Urothelium cell line (cell line): ENCODE measurements at regions not wholly inside any gene's neighbourhood (a gene's known extent, or its start where the extent isn't known, plus 50 kb on each side); places are given as distances from the start of the nearest gene placed in this dataset.

Experiments
- DNase-seq: peaks from one replicate; pipeline ENCODE4 v3.0.0; 2011; ENCODE audit warnings: low spot score, mixed read lengths
- FAIRE-seq: peaks from 2 replicates; lab custom pipeline; 2011; peaks lifted over from hg19 to GRCh38; lab: Jason Lieb, UNC

DNA sequence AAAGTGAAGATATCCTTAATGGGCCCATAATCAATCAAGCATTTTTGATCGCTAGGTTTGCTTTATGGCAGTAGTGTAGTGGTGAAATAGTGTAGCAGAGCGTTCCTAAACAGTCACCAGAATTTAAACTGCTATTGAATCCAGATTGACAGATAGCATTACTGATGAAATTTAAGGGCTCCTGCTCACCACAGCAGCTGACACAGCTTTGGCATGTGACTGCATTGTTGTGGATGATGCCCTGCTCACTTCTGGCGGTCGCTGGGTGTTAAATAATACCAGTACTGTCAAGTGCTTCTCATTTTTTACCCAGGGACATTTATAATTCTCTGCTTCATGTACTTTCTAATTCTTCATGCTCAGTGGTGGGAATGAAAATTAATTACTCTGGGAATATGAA lies 102.0 kb upstream of the ARHGAP24 start:
- no peak for FAIRE-seq
- no peak for DNase-seq

- FAIRE-seq = no peak
Observed at GRCh38 chr4:85376285-85376684, 98.7 kb upstream of the ARHGAP24 start.

DNA sequence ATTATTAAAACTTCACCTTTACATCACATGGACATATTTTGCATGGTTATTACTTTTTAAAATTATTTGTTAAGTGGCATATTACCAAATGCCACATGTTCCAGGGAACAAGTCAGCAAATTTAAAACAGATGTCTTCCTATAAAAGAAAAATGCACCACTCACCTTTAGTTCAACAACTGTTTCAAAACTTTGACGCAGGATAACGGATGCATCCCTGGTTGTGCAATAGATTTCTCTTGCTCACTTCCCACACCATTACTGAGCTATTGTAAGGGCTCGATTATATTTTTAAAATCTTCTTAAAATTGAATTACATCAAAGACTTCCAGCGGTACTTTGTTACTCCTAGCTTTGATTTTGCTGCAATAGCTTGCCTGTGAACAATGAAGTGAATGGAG lies 93.0 kb upstream of the ARHGAP24 start:
- no peak for DNase-seq

More at GRCh38 chr4:85376285-85376684, 98.7 kb upstream of the ARHGAP24 start:
- no peak for DNase-seq

DNA sequence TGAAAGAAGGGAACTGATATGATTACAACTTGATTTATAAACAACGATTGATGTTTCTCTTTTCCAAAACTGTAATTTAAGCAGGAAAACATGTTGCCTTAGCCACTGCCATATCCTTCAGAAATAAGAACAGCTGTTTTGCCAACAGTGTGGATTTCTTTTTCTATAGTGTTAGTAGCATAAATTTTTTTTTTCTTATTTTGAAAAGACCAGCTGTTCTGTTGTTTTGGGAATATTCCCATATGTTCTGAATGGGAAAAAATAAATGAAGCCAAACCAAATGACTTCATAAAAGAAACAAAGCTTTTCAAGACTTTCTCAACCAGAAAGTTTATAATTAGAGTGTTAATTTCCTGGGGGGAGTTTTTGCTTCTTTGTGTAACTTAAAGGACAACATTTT lies 83.9 kb upstream of the ARHGAP24 start:
- FAIRE-seq = no peak
- no peak for DNase-seq

More for the DNA sequence above, 93.0 kb upstream of the ARHGAP24 start:
- FAIRE-seq = no peak

- DNase-seq = no peak
- no peak for FAIRE-seq
Observed at GRCh38 chr4:85391589-85392410, 83.2 kb upstream of the ARHGAP24 start.

GRCh38 chr4:85393201-85393600 lies 81.7 kb upstream of the ARHGAP24 start:
- no peak for FAIRE-seq
- DNase-seq = no peak

DNA sequence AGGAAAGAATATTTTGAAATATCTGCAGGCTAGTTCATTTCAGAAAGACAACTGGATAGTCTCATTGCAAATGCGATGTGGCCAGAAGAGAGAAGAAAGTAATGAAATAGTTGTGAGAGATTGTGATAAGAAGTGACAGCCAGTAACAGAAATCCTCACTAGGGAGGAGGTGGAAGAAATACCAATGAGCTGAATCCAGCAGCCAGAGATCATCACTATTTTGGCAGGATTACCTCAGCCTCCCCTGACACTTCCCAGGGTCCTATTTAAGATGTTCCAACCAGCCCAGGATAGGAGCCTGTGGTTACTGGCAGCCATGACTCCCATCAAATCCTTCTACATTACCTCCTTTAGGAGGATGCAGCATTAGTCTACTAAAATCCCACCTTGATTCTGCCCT lies 76.7 kb upstream of the ARHGAP24 start:
- no peak for DNase-seq
- no peak for FAIRE-seq

- no peak for DNase-seq
- no peak for FAIRE-seq
Observed at GRCh38 chr4:85399270-85399669, 75.7 kb upstream of the ARHGAP24 start.

DNA sequence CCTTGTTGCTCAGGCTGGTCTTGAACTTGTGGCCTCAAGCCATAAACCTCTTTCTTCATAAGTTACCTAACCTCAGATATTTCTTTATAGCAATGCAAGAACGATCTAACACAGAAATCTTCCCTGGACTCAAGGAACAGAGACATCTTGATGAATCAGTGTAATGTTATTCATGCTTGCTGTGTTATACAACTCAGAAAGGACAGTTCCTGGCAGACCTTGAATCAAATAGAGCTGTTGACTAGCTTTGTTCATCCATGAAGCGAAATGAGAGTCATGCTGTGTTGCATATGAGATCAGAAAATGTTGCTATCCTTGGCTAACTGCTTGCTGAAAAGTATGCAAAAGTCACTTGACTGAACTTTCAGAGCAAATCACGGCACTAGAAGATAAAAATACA lies 72.6 kb upstream of the ARHGAP24 start:
- no peak for DNase-seq
- no peak for FAIRE-seq

DNA sequence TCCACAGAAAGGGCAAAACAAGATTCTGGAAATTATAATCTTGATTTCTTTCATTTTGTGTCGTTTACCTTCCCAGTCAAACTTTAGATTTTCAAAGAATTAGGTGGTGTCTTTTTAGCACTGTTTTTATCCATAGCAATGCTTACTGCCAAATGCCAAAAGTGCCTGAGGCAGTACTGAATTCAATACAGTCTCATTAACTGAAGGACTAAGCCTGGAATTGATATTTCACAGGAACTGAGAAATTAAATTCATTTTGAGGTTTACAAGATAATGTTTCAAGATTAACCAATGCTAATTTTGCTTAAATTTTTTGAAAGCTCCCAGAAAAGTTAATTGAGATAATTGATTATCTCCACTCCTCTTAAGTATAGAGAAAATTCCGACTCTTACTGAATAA lies 68.8 kb upstream of the ARHGAP24 start:
- DNase-seq (no peak), FAIRE-seq (no peak)

DNA sequence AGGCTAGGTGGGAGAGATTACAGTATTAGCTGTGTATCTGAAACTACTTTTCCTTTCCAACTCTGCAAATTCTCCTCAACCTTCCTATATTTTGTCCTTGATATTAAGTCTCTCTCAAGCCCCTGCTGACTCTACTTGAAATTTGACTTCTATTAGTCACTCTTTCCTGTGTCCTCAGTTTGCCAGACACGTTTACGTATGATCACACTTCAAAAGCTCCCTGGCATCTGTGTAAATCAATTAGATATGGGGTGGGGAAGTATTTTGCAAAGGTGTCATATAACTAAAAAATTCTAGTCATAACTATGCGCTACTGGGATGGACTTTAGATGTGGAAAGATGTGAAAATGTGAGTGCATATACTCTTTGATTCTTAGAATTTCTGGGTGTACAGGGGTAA lies 67.4 kb upstream of the ARHGAP24 start:
- DNase-seq (no peak), FAIRE-seq (no peak)

DNA sequence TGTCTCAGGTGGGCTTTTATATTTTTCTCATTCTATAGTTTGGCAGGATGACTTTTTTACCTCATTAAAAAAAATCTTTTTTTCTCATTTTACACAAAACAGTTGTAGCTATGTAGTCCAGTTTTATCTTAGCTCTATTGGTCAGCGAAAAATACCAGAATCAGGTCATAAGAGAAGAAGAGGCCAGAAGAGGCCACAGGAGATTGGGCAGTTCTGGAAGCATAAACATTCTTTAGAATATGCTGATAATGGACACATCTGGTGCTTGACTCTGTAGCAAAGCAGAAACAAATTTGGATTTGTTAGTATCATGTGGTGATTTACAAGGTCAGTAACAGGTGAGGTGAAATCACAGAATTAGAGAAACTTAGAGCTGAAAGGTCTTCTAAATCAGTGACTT lies 66.6 kb upstream of the ARHGAP24 start:
- FAIRE-seq (no peak), DNase-seq (no peak)

GRCh38 chr4:85409251-85409650 lies 65.7 kb upstream of the ARHGAP24 start:
- DNase-seq (no peak), FAIRE-seq (no peak)

DNA sequence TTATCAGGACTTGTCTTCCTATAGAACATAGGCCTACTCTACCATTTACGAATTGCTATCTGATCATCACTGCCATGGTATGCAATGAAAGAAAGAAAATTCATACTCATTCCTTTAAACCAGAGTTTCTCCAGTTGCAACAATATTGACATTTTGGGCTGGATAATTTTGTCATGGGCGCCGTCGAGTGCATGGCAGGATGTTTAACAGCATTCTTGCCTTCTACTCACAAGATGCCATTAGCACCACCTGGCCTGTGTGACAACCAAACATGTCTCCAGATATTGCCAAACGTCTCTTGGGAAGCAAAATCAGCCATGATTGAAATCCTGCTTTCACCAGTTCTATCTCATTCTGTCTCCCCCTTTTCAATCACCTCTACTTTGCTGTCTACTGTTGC lies 63.6 kb upstream of the ARHGAP24 start:
- DNase-seq (no peak), FAIRE-seq (no peak)

GRCh38 chr4:85414972-85415371 lies 60.0 kb upstream of the ARHGAP24 start:
- DNase-seq (no peak), FAIRE-seq (no peak)

DNA sequence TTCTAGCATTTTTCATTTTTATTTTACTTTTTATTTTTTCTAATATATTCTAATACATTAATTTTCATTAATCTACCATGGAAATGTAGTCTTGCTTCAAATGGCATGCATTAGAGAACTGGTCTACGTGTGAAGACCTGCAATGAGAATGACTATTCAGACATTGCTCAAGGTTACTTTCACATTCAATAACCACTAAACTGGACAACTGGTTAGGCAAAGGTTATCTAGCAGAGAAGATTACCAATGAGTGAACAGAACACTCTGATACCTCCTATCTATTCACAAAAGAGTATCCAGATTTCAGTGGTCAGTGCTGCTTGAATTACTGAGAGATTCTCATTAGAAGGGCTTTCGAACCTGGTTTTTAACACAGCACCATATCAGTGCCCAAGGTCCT lies 58.9 kb upstream of the ARHGAP24 start:
- DNase-seq = no peak
- FAIRE-seq = no peak

DNA sequence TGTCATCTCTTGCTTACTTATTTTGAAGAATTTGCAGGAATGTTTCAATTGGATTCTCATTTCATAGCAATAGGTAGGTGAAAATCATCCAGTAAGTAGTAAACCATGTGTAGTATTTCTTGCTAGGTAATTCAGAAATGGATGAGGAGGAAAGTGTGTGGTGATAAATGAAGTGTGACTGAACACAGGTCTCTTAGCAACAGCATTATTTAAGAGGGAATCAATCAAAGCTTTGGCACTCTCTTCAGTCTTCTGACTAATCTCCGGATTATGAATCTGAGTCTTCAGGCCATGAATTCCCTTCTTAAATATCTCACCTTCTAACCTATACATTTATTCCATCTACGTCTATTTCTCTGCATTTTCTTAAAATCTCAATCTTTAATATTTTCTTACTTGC lies 55.8 kb upstream of the ARHGAP24 start:
- FAIRE-seq = no peak

GRCh38 chr4:85420831-85421230 lies 54.1 kb upstream of the ARHGAP24 start:
- FAIRE-seq (no peak), DNase-seq (no peak)

More for the DNA sequence above, 55.8 kb upstream of the ARHGAP24 start:
- no peak for DNase-seq

DNA sequence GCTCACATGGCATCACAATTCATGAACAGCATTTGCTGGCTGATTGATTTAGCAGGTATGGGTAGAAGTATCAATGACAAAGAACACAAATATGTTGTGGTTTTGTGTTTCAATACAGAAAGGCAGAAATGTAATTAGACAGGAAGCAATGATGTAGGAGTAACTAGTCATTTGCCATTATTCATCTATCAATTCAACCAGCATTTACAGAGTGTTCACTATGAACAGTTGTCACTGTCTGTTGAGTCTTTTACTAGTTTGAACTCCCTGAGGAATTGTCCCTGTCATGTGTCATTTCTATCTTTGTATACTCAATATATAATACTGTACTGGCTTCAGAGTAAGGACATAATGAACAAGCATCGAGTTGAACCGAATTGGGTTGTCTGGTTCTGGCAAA lies 51.5 kb upstream of the ARHGAP24 start:
- FAIRE-seq = no peak
- peak; percentile 9 for DNase-seq
